Osteoblast (primary cell): ENCODE measurements at regions not wholly inside any gene's neighbourhood (a gene's known extent, or its start where the extent isn't known, plus 50 kb on each side); places are given as distances from the start of the nearest gene placed in this dataset.

ENCODE experiments used
- DNase-seq: peaks from one replicate; pipeline ENCODE4 v3.0.0; 2011; ENCODE audit warnings: low spot score, mixed read lengths; ENCODE audit not compliant: insufficient read length; ENCODE audit errors: missing footprints
- H2AFZ ChIP-seq: 2 replicates; pipeline ENCODE4 v1.6.0; 2011; ENCODE audit warnings: mild to moderate bottlenecking, low read length
- H3K27ac ChIP-seq: 2 replicates; pipeline ENCODE4 v1.5.1; 2011; ENCODE audit warnings: mild to moderate bottlenecking, low read depth, low read length, moderate library complexity
- H3K27me3 ChIP-seq: 2 replicates; pipeline ENCODE4 v1.6.0; 2012; ENCODE audit warnings: mild to moderate bottlenecking, control low read depth, inconsistent platforms, low read length, moderate library complexity; ENCODE audit not compliant: insufficient read depth
- H3K36me3 ChIP-seq: 2 replicates; pipeline ENCODE4 v1.5.1; 2011; ENCODE audit warnings: mild to moderate bottlenecking, low read length, control low read depth, moderate library complexity; ENCODE audit not compliant: insufficient read depth
- H3K4me1 ChIP-seq: 2 replicates; pipeline ENCODE4 v1.5.1; 2011; ENCODE audit warnings: mild to moderate bottlenecking, low read length, control low read depth, moderate library complexity; ENCODE audit not compliant: insufficient read depth
- H3K4me2 ChIP-seq: 2 replicates; pipeline ENCODE4 v1.6.0; 2011; ENCODE audit warnings: mild to moderate bottlenecking, low read length; ENCODE audit not compliant: insufficient read depth
- H3K4me3 ChIP-seq: fragments of 200-600 bp; sonication (generic); 3 replicates; pipeline ENCODE4 v1.5.1; 2012; ENCODE audit warnings: mild to moderate bottlenecking, low read length, inconsistent platforms; ENCODE audit not compliant: insufficient read depth
- H3K79me2 ChIP-seq: 2 replicates; pipeline ENCODE4 v1.6.0; 2012; ENCODE audit warnings: mild to moderate bottlenecking, low read length, control low read depth, inconsistent platforms; ENCODE audit not compliant: insufficient read depth
- H3K9me3 ChIP-seq: 2 replicates; pipeline ENCODE4 v1.5.1; 2011; ENCODE audit warnings: low read depth, low read length, control low read depth
- H4K20me1 ChIP-seq: 2 replicates; pipeline ENCODE4 v1.6.0; 2012; ENCODE audit warnings: mild to moderate bottlenecking, low read length, control low read depth; ENCODE audit not compliant: insufficient read depth
- CTCF ChIP-seq: IDR thresholded peaks from 2 replicates; pipeline ENCODE4 v1.5.1; 2011; ENCODE audit warnings: mild to moderate bottlenecking, low read depth, low read length, moderate library complexity; ENCODE audit errors: extremely low read depth

GRCh38 chr12:58030566-58031279, 89.4 kb downstream of the ATP23 start:
- peak; percentile 70 for DNase-seq
- H2AFZ ChIP-seq = no peak overlapping the region
- H3K27me3 ChIP-seq = no peaks in the 10 kb centered on the region
- no peak overlapping the region for H3K4me2 ChIP-seq
- H4K20me1 ChIP-seq = no peaks in the 10 kb centered on the region
- H3K27ac ChIP-seq = no peak overlapping the region
- no peaks in the 10 kb centered on the region for H3K9me3 ChIP-seq
- no peak overlapping the region for H3K4me3 ChIP-seq
- no peaks in the 10 kb centered on the region for H3K79me2 ChIP-seq
- no peaks in the 10 kb centered on the region for H3K4me1 ChIP-seq
- no peak for TF ChIP-seq CTCF
- no peaks in the 10 kb centered on the region for H3K36me3 ChIP-seq

- Histone ChIP-seq H3K36me3 (no peaks in the 10 kb centered on the region), H3K27me3 (no peaks in the 10 kb centered on the region), H3K4me1 (no peaks in the 10 kb centered on the region), H3K4me2 (no peak overlapping the region), H3K4me3 (no peak overlapping the region), H2AFZ (no peak overlapping the region), H3K79me2 (no peaks in the 10 kb centered on the region), H4K20me1 (no peaks in the 10 kb centered on the region), H3K9me3 (no peaks in the 10 kb centered on the region), H3K27ac (no peak overlapping the region)
- no peak for DNase-seq
- TF ChIP-seq CTCF = no peak
Observed at GRCh38 chr12:58032156-58032555, 90.8 kb downstream of the ATP23 start.

- Histone ChIP-seq H3K4me2 (no peak overlapping the region), H4K20me1 (no peaks in the 10 kb centered on the region), H3K4me1 (no peaks in the 10 kb centered on the region), H3K27me3 (no peaks in the 10 kb centered on the region), H3K79me2 (no peaks in the 10 kb centered on the region), H2AFZ (no peak overlapping the region), H3K9me3 (no peaks in the 10 kb centered on the region), H3K27ac (no peak overlapping the region), H3K36me3 (no peaks in the 10 kb centered on the region), H3K4me3 (no peak overlapping the region)
- no peak for DNase-seq
- no peak for TF ChIP-seq CTCF
Observed at GRCh38 chr12:58033831-58034230, 92.5 kb downstream of the ATP23 start.

- H3K27me3 ChIP-seq = no peaks in the 10 kb centered on the region
- no peaks in the 10 kb centered on the region for H3K36me3 ChIP-seq
- H3K79me2 ChIP-seq = no peaks in the 10 kb centered on the region
- no peaks in the 10 kb centered on the region for H3K4me1 ChIP-seq
- no peaks in the 10 kb centered on the region for H4K20me1 ChIP-seq
- no peak overlapping the region for H2AFZ ChIP-seq
- no peak overlapping the region for H3K4me2 ChIP-seq
- H3K27ac ChIP-seq = no peak overlapping the region
- H3K4me3 ChIP-seq = no peak overlapping the region
- no peak for DNase-seq
- no peaks in the 10 kb centered on the region for H3K9me3 ChIP-seq
- no peak for TF ChIP-seq CTCF
Observed at GRCh38 chr12:58034311-58034710, 92.9 kb downstream of the ATP23 start.
